Transverse colon (tissue), 4 donors: ENCODE measurements at regions not wholly inside any gene's neighbourhood (a gene's known extent, or its start where the extent isn't known, plus 50 kb on each side); places are given as distances from the start of the nearest gene placed in this dataset.

Experiments used
- POLR2A ChIP-seq: fragments of 450-650 bp; IDR thresholded peaks from one replicate; pipeline ENCODE4 v1.6.1; 2016; ENCODE audit warnings: antibody characterized with exemption, mild to moderate bottlenecking, moderate library complexity
- POLR2AphosphoS5 ChIP-seq, 3 donors: sonication (generic); formaldehyde crosslinking; IDR thresholded peaks; one replicate each; pipeline ENCODE4 v1.6.1; 2016; ENCODE audit warnings: antibody characterized with exemption in 3 of 3
- TF ChIP-seq, protein P1 (sequence below), 5 experiments: fragments of 200-600 bp in 3 of 5; fragments of 450-650 bp in 2 of 5; sonication (generic) in 3 of 5; IDR thresholded peaks; 1 replicate in 2 of 5; 2 replicates in 3 of 5; pipeline ENCODE4 v1.5.1; 2016 to 2017; ENCODE audit warnings: antibody characterized with exemption in 5 of 5, inconsistent platforms in 3 of 5, mild to moderate bottlenecking in 2 of 5, moderate library complexity in 1 of 5

DNA sequence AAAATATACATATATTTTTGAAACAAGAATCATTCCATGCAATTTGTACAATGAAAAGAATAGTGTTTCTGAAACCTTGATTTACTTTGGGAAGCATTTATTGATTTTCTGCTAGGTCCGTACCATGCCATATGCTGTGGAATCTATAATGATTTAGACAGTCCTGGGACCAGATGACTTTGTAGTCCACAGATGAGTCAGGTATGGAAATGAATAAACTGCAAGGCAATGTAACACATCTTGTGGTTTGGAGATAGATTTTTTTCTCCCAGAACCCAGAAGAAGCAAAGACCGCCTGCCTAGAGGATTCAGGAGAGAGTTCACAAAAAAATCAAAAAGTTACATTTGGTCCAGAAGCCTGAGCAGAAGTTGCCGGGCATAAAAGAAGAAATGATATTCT is 190.4 kb downstream of the GPR37 start:
- TF ChIP-seq, protein P1, sequence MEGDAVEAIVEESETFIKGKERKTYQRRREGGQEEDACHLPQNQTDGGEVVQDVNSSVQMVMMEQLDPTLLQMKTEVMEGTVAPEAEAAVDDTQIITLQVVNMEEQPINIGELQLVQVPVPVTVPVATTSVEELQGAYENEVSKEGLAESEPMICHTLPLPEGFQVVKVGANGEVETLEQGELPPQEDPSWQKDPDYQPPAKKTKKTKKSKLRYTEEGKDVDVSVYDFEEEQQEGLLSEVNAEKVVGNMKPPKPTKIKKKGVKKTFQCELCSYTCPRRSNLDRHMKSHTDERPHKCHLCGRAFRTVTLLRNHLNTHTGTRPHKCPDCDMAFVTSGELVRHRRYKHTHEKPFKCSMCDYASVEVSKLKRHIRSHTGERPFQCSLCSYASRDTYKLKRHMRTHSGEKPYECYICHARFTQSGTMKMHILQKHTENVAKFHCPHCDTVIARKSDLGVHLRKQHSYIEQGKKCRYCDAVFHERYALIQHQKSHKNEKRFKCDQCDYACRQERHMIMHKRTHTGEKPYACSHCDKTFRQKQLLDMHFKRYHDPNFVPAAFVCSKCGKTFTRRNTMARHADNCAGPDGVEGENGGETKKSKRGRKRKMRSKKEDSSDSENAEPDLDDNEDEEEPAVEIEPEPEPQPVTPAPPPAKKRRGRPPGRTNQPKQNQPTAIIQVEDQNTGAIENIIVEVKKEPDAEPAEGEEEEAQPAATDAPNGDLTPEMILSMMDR (IDR thresholded peaks at IDR 0.05): no peak
- TF ChIP-seq POLR2AphosphoS5 (IDR thresholded peaks at IDR 0.05) (no peak), POLR2A (no peak)
